Lower lobe of right lung (tissue), 2 donors: ENCODE measurements at regions not wholly inside any gene's neighbourhood (a gene's known extent, or its start where the extent isn't known, plus 50 kb on each side); places are given as distances from the start of the nearest gene placed in this dataset.

ENCODE experiments used
- ATAC-seq, 2 donors: fragments of 200-7000 bp; cut with Tn5 transposase; one replicate each; pipeline ENCODE4 v1.9.1; 2020 to 2022; ENCODE audit warnings: mild to moderate bottlenecking in 2 of 2, moderate library complexity in 2 of 2
- DNase-seq: peaks from one replicate; pipeline ENCODE4 v3.0.0-alpha.2; 2020
- H3K27ac ChIP-seq: fragments of 200-600 bp; one replicate; pipeline ENCODE4 v1.8.0; 2022
- H3K27me3 ChIP-seq: fragments of 200-600 bp; one replicate; pipeline ENCODE4 v1.8.0; 2022; ENCODE audit warnings: low read depth
- H3K36me3 ChIP-seq: fragments of 200-600 bp; one replicate; pipeline ENCODE4 v1.8.0; 2022; ENCODE audit warnings: mild to moderate bottlenecking
- H3K4me1 ChIP-seq: fragments of 200-600 bp; one replicate; pipeline ENCODE4 v1.8.0; 2022
- H3K4me3 ChIP-seq: fragments of 200-600 bp; one replicate; pipeline ENCODE4 v1.8.0; 2022; ENCODE audit warnings: mild to moderate bottlenecking
- H3K9me3 ChIP-seq: fragments of 200-600 bp; one replicate; pipeline ENCODE4 v1.8.0; 2022
- intact Hi-C: fragments of 100-400 bp; cut with DNase I; formaldehyde crosslinking; loops from one replicate; pipeline ENCODE4 v1.11.0; 2022
- TF ChIP-seq, protein P1 (sequence below): fragments of 200-600 bp; IDR thresholded peaks from one replicate; pipeline ENCODE4 v1.8.0; 2022; ENCODE audit warnings: antibody characterized with exemption, mild to moderate bottlenecking
- donor health status: DM: no; HTN: yes; CAD: no; lungs with severe emphysema.

- intact Hi-C loops, result no loop called here
- TF ChIP-seq, protein P1, sequence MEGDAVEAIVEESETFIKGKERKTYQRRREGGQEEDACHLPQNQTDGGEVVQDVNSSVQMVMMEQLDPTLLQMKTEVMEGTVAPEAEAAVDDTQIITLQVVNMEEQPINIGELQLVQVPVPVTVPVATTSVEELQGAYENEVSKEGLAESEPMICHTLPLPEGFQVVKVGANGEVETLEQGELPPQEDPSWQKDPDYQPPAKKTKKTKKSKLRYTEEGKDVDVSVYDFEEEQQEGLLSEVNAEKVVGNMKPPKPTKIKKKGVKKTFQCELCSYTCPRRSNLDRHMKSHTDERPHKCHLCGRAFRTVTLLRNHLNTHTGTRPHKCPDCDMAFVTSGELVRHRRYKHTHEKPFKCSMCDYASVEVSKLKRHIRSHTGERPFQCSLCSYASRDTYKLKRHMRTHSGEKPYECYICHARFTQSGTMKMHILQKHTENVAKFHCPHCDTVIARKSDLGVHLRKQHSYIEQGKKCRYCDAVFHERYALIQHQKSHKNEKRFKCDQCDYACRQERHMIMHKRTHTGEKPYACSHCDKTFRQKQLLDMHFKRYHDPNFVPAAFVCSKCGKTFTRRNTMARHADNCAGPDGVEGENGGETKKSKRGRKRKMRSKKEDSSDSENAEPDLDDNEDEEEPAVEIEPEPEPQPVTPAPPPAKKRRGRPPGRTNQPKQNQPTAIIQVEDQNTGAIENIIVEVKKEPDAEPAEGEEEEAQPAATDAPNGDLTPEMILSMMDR, result no peak
- no peaks in the 10 kb centered on the region for H3K36me3 ChIP-seq
- H3K9me3 ChIP-seq, result no peaks in the 10 kb centered on the region
- no peak overlapping the region for H3K27ac ChIP-seq
- no peaks in the 10 kb centered on the region for H3K4me1 ChIP-seq
- no peak for ATAC-seq
- DNase-seq, result no peak
- no peaks in the 10 kb centered on the region for H3K27me3 ChIP-seq
- no peak overlapping the region for H3K4me3 ChIP-seq
These were observed 329.5 kb downstream of the RPS24 start for GRCh38 chr10:78363190-78363589.

- Histone ChIP-seq H3K4me1 (no peaks in the 10 kb centered on the region), H3K27ac (no peak overlapping the region), H3K27me3 (no peaks in the 10 kb centered on the region), H3K36me3 (no peaks in the 10 kb centered on the region), H3K4me3 (no peak overlapping the region), H3K9me3 (no peaks in the 10 kb centered on the region)
- ATAC-seq (no peak), DNase-seq (no peak)
- TF ChIP-seq, protein P1, result no peak
- intact Hi-C loops, result no loop called here
These were observed 332.0 kb downstream of the RPS24 start for GRCh38 chr10:78365694-78366093.

DNA sequence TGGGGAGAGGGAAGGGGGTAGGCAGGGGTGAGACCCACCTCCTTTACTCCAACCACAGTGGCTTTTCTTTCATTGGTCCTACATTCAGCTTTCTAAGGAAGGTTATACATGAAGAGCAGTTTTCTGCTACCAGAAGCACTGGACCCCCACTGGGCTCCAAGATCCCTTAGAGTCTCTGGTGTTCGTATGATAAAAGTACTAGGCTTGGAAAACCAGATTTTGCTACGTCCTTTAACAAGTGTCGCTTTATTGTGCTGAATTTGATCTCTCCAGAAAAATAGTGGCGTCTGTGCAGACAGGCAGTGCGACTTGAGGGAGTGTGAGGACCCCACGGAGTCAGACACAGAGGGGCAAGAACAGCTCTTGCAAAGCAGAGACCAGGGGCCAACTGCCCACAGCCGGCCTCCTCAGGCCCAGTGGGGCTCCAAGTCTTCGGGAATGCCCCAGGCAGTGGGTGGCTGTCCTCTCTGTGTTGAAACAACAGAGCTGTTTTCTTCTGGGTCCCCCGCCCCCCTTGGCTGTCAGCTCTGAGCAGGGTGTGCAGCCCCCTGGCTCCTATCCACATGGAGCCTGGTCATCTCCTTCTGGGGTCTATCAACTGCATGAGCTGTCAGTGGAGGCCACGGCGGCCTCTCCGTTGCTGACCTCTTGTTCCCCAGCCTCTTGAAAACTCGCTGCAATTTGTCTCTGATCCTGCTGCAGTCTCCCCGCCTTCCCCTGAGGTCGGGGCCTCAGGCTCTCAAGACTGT lies 333.2 kb downstream of the RPS24 start:
- intact Hi-C loops, result no loop called here
- no peaks in the 10 kb centered on the region for H3K27me3 ChIP-seq
- TF ChIP-seq, protein P1, result no peak
- no peak overlapping the region for H3K27ac ChIP-seq
- H3K9me3 ChIP-seq, result no peaks in the 10 kb centered on the region
- H3K4me1 ChIP-seq, result no peaks in the 10 kb centered on the region
- peak in 1 of 2 donors; percentile 41 for ATAC-seq
- H3K4me3 ChIP-seq, result no peak overlapping the region
- H3K36me3 ChIP-seq, result no peaks in the 10 kb centered on the region
- no peak for DNase-seq

- TF ChIP-seq, protein P1, result no peak
- no peaks in the 10 kb centered on the region for H3K36me3 ChIP-seq
- no peaks in the 10 kb centered on the region for H3K4me1 ChIP-seq
- DNase-seq (no peak), ATAC-seq (no peak)
- no peaks in the 10 kb centered on the region for H3K27me3 ChIP-seq
- intact Hi-C loops, result no loop called here
- no peak overlapping the region for H3K27ac ChIP-seq
- H3K4me3 ChIP-seq, result no peak overlapping the region
- H3K9me3 ChIP-seq, result no peaks in the 10 kb centered on the region
These were observed 334.1 kb downstream of the RPS24 start for GRCh38 chr10:78367751-78368150.

GRCh38 chr10:78371136-78371535 lies 337.5 kb downstream of the RPS24 start:
- Histone ChIP-seq H3K27ac (no peak overlapping the region), H3K27me3 (no peaks in the 10 kb centered on the region), H3K9me3 (no peaks in the 10 kb centered on the region), H3K4me3 (no peak overlapping the region), H3K36me3 (no peaks in the 10 kb centered on the region), H3K4me1 (no peaks in the 10 kb centered on the region)
- TF ChIP-seq, protein P1, result no peak
- intact Hi-C loops, result no loop called here
- DNase-seq (no peak), ATAC-seq (no peak)
